ENCODE measurements at regions not wholly inside any gene's neighbourhood (a gene's known extent, or its start where the extent isn't known, plus 50 kb on each side); places are given as distances from the start of the nearest gene placed in this dataset.

DNA sequence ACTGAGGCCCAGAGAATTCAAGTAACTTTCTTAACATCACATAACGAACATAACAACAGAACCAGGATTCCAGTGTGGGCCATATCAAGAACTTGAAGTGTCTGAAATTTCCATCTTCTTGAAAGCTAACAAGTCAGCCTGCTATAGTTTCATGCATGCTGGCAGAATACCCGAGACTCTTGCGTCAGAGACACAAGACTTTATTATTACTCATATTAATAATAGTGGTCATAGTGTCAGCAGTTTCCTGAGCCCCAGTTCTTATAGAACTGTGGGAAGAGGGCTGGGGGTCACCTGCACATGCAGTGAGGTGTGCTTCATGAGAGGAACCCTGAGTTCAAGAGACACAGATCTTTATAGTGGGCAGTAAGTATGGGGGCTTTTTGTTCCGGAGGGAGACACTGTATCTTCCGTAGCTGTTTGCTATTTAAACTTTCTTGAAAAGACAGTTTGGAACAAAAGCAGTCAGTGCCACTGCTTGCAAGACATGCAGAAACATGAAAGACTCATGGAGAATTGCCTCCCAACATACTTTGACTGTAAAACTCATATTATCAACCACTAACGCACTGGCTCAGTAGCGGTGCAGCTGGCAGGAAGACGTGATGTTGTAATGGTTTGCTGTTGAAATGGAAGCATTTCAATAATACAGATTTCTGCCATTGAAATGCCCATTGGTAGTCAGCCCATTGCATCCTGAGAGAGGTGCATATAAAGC is 339.2 kb downstream of the ADGRL2 start:
- FAIRE-seq (no peak), ATAC-seq (no peak), DNase-seq (ENCODE audit: low read depth, low spot score) (no peak)
- ChIA-PET RAD21 (ENCODE audit: unreplicated experiment) (interaction anchor here (1.6 to 2.1 kb wide), 2 partner anchors 17 to 52 kb away, joined by 3 to 6 read pairs; no protein-coding TSS in a partner anchor), SMC1A (ENCODE audit: uncharacterized antibody, unreplicated experiment) (interaction anchor here (0.8 to 3.2 kb wide), 7 partner anchors 12 to 52 kb away, joined by 3 to 11 read pairs (median 4); no protein-coding TSS in a partner anchor), CTCF (interaction anchor here (0.7 to 1.0 kb wide), 2 partner anchors 9 to 469 kb away, joined by 3 to 4 read pairs; no protein-coding TSS in a partner anchor), POLR2A (interaction anchor here (1.8 kb wide), 1 partner anchor 18 kb away, joined by 9 read pairs; no protein-coding TSS in a partner anchor)
- in situ Hi-C loops (cut with MboI) (no loop called here), intact Hi-C loops (cut with micrococcal nuclease; ENCODE audit: unreplicated experiment) (no loop called here)
- Histone ChIP-seq H3K9me3 (replicated peaks; ENCODE audit: control insufficient read depth, insufficient read depth, low read length) (no peaks in the 10 kb centered on the region), H3K27ac (ENCODE audit: control insufficient read depth, insufficient read depth) (no peak overlapping the region), H3K4me2 (ENCODE audit: control insufficient read depth, insufficient read depth) (no peak overlapping the region), H3K36me3 (ENCODE audit: control insufficient read depth in 2 of 2, insufficient read depth in 2 of 2, low read length in 1 of 2) (no peaks in the 10 kb centered on the region), H3K4me3 (no peak overlapping the region), H3K79me2 (ENCODE audit: control insufficient read depth, insufficient read depth, low read length) (no peaks in the 10 kb centered on the region), H3K4me1 (ENCODE audit: control insufficient read depth, insufficient read depth, low read length) (no peaks in the 10 kb centered on the region), H3K9ac (ENCODE audit: control insufficient read depth, insufficient read depth, low read length) (no peak overlapping the region), H2AFZ (ENCODE audit: control insufficient read depth, low read depth, low read length) (no peak overlapping the region), H3K27me3 (replicated peaks in 1 of 2; ENCODE audit: control insufficient read depth in 2 of 2, insufficient read depth in 2 of 2, low read length in 1 of 2) (no peaks in the 10 kb centered on the region), H4K20me1 (ENCODE audit: control insufficient read depth, insufficient read depth) (no peaks in the 10 kb centered on the region)
- WGBS (ENCODE audit: insufficient coverage, insufficient replicate concordance, low lambda C conversion rate, missing lambda C conversion rate) = 35% methylated on average over 8 of the region's 8 CpGs
- no TSS peak for BruUV-seq (replicated peaks)
- TF ChIP-seq, protein P1, sequence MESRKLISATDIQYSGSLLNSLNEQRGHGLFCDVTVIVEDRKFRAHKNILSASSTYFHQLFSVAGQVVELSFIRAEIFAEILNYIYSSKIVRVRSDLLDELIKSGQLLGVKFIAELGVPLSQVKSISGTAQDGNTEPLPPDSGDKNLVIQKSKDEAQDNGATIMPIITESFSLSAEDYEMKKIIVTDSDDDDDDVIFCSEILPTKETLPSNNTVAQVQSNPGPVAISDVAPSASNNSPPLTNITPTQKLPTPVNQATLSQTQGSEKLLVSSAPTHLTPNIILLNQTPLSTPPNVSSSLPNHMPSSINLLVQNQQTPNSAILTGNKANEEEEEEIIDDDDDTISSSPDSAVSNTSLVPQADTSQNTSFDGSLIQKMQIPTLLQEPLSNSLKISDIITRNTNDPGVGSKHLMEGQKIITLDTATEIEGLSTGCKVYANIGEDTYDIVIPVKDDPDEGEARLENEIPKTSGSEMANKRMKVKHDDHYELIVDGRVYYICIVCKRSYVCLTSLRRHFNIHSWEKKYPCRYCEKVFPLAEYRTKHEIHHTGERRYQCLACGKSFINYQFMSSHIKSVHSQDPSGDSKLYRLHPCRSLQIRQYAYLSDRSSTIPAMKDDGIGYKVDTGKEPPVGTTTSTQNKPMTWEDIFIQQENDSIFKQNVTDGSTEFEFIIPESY (IDR thresholded peaks at IDR 0.05) = no peak
- no peak for TF ChIP-seq MYB (IDR thresholded peaks at IDR 0.05; ENCODE audit: borderline replicate concordance, low read depth, low read length)
- TF ChIP-seq, protein P2, sequence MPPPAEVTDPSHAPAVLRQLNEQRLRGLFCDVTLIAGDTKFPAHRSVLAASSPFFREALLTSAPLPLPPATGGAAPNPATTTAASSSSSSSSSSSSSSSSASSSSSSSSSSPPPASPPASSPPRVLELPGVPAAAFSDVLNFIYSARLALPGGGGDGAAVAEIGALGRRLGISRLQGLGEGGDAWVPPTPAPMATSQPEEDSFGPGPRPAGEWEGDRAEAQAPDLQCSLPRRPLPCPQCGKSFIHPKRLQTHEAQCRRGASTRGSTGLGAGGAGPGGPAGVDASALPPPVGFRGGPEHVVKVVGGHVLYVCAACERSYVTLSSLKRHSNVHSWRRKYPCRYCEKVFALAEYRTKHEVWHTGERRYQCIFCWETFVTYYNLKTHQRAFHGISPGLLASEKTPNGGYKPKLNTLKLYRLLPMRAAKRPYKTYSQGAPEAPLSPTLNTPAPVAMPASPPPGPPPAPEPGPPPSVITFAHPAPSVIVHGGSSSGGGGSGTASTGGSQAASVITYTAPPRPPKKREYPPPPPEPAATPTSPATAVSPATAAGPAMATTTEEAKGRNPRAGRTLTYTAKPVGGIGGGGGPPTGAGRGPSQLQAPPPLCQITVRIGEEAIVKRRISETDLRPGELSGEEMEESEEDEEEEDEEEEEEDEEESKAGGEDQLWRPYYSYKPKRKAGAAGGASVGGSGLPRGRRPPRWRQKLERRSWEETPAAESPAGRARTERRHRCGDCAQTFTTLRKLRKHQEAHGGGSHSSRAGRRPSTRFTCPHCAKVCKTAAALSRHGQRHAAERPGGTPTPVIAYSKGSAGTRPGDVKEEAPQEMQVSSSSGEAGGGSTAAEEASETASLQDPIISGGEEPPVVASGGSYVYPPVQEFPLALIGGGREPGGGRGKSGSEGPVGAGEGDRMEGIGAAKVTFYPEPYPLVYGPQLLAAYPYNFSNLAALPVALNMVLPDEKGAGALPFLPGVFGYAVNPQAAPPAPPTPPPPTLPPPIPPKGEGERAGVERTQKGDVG (CRISPR knock-in tag; IDR thresholded peaks at IDR 0.05) = no peak
- TF ChIP-seq ZZZ3 (IDR thresholded peaks at IDR 0.05; ENCODE audit: control insufficient read depth, insufficient read length, low read depth) = no peak
- no peak for TF ChIP-seq BRCA1 (IDR thresholded peaks at IDR 0.05; ENCODE audit: low read depth, low read length)
- TF ChIP-seq PAX8 (IDR thresholded peaks at IDR 0.05) = no peak
- no peak for TF ChIP-seq POU2F2 (IDR thresholded peaks at IDR 0.05; ENCODE audit: borderline replicate concordance, low read depth, low read length)
- TF ChIP-seq STAT3 (IDR thresholded peaks at IDR 0.05; ENCODE audit: low read depth, low read length) = no peak
- no peak for TF ChIP-seq IKZF1 (conservative IDR thresholded peaks at IDR 0.05)
- no peak for TF ChIP-seq HCFC1 (IDR thresholded peaks at IDR 0.05; ENCODE audit: low read length)
- TF ChIP-seq, protein P3, sequence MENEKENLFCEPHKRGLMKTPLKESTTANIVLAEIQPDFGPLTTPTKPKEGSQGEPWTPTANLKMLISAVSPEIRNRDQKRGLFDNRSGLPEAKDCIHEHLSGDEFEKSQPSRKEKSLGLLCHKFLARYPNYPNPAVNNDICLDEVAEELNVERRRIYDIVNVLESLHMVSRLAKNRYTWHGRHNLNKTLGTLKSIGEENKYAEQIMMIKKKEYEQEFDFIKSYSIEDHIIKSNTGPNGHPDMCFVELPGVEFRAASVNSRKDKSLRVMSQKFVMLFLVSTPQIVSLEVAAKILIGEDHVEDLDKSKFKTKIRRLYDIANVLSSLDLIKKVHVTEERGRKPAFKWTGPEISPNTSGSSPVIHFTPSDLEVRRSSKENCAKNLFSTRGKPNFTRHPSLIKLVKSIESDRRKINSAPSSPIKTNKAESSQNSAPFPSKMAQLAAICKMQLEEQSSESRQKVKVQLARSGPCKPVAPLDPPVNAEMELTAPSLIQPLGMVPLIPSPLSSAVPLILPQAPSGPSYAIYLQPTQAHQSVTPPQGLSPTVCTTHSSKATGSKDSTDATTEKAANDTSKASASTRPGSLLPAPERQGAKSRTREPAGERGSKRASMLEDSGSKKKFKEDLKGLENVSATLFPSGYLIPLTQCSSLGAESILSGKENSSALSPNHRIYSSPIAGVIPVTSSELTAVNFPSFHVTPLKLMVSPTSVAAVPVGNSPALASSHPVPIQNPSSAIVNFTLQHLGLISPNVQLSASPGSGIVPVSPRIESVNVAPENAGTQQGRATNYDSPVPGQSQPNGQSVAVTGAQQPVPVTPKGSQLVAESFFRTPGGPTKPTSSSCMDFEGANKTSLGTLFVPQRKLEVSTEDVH (IDR thresholded peaks at IDR 0.05; ENCODE audit: low read depth, partially characterized antibody) = no peak
- TF ChIP-seq GATAD2B (conservative IDR thresholded peaks at IDR 0.05; ENCODE audit: low read depth) = no peak
- TF ChIP-seq SIX5 (IDR thresholded peaks at IDR 0.05; ENCODE audit: low read depth, low read length, severe bottlenecking) = no peak
- no peak for TF ChIP-seq IRF4 (IDR thresholded peaks at IDR 0.05; ENCODE audit: low read depth, low read length)
- no peak for TF ChIP-seq SPI1 (IDR thresholded peaks at IDR 0.05; ENCODE audit: borderline replicate concordance, insufficient read depth, low read depth, low read length)
- no peak for TF ChIP-seq PML (IDR thresholded peaks at IDR 0.05; ENCODE audit: low read length)
- TF ChIP-seq IKZF2 (IDR thresholded peaks at IDR 0.05) = no peak
- no peak for TF ChIP-seq POLR2AphosphoS2 (IDR thresholded peaks at IDR 0.05; ENCODE audit: low read depth, low read length)
